Smooth muscle cell (in vitro differentiated cells): ENCODE measurements at regions not wholly inside any gene's neighbourhood (a gene's known extent, or its start where the extent isn't known, plus 50 kb on each side); places are given as distances from the start of the nearest gene placed in this dataset.
"Not testable (repeated sequence)": the region's sequence is repeated elsewhere in the genome, so short reads cannot be mapped to it uniquely, and the experiment has no call there.

Experiments used
- DNase-seq: peaks from one replicate; lab custom pipeline; 2025; ENCODE audit not compliant: unreplicated experiment; lab: John Stamatoyannopoulos, UW
- H2AFZ ChIP-seq: fragments of 200-600 bp; sonication (generic); 2 replicates; pipeline ENCODE4 v1.6.0; 2016; ENCODE audit warnings: antibody characterized with exemption, low read depth, mild to moderate bottlenecking
- H3F3A ChIP-seq: fragments of 200-600 bp; sonication (generic); 2 replicates; pipeline ENCODE4 v1.6.0; 2017; ENCODE audit warnings: antibody characterized with exemption, low read depth
- H3K27ac ChIP-seq: fragments of 200-600 bp; sonication (generic); 2 replicates; pipeline ENCODE4 v1.5.1; 2016; ENCODE audit warnings: low read depth, mild to moderate bottlenecking
- H3K27me3 ChIP-seq: fragments of 200-600 bp; sonication (generic); 2 replicates; pipeline ENCODE4 v1.6.1; 2016; ENCODE audit warnings: low read depth, mild to moderate bottlenecking
- H3K36me3 ChIP-seq: fragments of 200-600 bp; sonication (generic); 2 replicates; pipeline ENCODE4 v1.5.1; 2016; ENCODE audit warnings: low read depth
- H3K4me1 ChIP-seq: fragments of 200-600 bp; sonication (generic); 2 replicates; pipeline ENCODE4 v1.5.1; 2016; ENCODE audit warnings: low read depth
- H3K4me2 ChIP-seq: fragments of 200-600 bp; sonication (generic); 2 replicates; pipeline ENCODE4 v1.6.0; 2016; ENCODE audit warnings: mild to moderate bottlenecking
- H3K4me3 ChIP-seq: fragments of 200-600 bp; sonication (generic); 2 replicates; pipeline ENCODE4 v1.5.1; 2016; ENCODE audit warnings: mild to moderate bottlenecking
- H3K79me2 ChIP-seq: fragments of 200-600 bp; sonication (generic); 2 replicates; pipeline ENCODE4 v1.6.0; 2016; ENCODE audit warnings: low read depth, mild to moderate bottlenecking
- H3K9ac ChIP-seq: fragments of 200-600 bp; sonication (generic); 2 replicates; pipeline ENCODE4 v1.6.0; 2016; ENCODE audit warnings: low read depth
- H3K9me3 ChIP-seq: fragments of 200-600 bp; sonication (generic); replicated peaks from 2 replicates; pipeline ENCODE4 v1.5.1; 2016; ENCODE audit warnings: low read depth
- H4K20me1 ChIP-seq: fragments of 200-600 bp; sonication (generic); 2 replicates; pipeline ENCODE4 v1.6.0; 2016; ENCODE audit warnings: low read depth
- WGBS: methylation state at CpG from one replicate; pipeline ENCODE4 v1.1.7; 2016; ENCODE audit warnings: low lambda C conversion rate; 5-methylcytosine and 5-hydroxymethylcytosine counted together
- TF ChIP-seq, protein P1 (sequence below): fragments of 200-600 bp; sonication (generic); IDR thresholded peaks from 2 replicates; pipeline ENCODE4 v1.5.1; 2017; ENCODE audit warnings: borderline replicate concordance, mild to moderate bottlenecking, antibody characterized with exemption; ENCODE audit not compliant: insufficient read depth, poor library complexity, severe bottlenecking

DNA sequence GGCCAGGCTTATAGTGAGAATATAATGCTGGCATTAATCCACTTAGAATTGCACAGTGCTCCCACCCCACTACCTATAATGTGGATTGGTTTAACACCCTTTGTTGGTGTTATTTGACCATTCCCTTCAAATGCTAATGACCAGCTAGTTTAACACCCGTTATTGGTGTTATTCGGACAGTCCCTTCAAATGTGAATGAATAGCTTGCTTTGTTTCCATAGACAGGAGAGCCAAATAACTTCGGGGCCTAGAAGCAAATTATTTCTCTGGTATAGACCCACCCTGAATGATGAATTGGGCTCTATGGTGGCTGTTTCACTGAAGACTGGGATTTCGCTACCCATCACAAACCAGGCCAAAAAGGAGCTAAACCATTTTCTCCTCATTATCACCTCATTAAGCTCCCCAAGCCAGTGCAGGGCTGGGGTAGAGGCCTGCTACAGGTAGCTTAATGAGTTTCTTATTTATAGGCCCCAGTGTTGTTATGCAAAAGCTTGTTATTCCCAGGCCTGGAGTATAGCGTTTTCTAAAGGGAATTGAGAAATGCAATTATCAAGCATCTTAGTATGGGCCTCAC lies 494.1 kb upstream of the DPH6 start:
- Histone ChIP-seq H3K9ac (no peak overlapping the region), H3K36me3 (no peaks in the 10 kb centered on the region), H3K4me3 (no peak overlapping the region), H3K4me1 (no peaks in the 10 kb centered on the region), H3K27ac (no peak overlapping the region), H3K9me3 (no peaks in the 10 kb centered on the region), H3F3A (no peaks in the 10 kb centered on the region), H3K27me3 (no peaks in the 10 kb centered on the region), H3K4me2 (no peak overlapping the region), H3K79me2 (no peaks in the 10 kb centered on the region), H4K20me1 (no peaks in the 10 kb centered on the region), H2AFZ (no peak overlapping the region)
- TF ChIP-seq, protein P1, sequence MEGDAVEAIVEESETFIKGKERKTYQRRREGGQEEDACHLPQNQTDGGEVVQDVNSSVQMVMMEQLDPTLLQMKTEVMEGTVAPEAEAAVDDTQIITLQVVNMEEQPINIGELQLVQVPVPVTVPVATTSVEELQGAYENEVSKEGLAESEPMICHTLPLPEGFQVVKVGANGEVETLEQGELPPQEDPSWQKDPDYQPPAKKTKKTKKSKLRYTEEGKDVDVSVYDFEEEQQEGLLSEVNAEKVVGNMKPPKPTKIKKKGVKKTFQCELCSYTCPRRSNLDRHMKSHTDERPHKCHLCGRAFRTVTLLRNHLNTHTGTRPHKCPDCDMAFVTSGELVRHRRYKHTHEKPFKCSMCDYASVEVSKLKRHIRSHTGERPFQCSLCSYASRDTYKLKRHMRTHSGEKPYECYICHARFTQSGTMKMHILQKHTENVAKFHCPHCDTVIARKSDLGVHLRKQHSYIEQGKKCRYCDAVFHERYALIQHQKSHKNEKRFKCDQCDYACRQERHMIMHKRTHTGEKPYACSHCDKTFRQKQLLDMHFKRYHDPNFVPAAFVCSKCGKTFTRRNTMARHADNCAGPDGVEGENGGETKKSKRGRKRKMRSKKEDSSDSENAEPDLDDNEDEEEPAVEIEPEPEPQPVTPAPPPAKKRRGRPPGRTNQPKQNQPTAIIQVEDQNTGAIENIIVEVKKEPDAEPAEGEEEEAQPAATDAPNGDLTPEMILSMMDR: no peak
- 72% methylated on average over 5 of the region's 5 CpGs for WGBS
- no peak for DNase-seq

DNA sequence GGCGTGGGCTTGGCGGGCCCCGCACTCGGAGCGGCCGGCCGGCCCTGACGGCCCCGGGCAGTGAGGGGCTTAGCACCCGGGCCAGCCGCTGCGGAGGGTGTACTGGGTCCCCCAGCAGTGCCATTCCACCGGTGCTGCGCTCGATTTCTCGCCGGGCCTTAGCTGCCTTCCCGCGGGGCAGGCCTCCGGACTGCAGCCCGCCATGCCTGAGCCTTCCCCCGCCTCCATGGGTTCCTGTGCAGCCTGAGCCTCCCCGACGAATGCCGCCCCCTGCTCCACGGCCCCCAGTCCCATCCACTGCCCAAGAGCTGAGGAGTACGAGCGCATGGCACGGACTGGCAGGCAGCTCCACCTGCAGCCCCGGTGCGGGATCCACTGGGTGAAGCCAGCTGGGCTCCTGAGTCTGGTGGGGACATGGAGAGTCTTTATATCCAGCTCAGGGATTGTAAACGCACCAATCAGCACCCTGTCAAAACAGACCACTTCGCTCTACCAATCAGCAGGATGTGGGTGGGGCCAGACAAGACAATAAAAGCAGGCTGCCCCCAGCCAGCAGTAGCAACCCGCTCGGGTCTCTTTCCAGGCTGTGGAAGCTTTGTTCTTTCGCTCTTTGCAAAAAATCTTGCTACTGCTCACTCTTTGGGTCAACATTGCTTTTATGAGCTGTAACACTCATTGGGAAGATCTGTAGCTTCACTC lies 501.2 kb upstream of the DPH6 start:
- not testable (repeated sequence) for H3K9me3 ChIP-seq, H3K27ac ChIP-seq, H3K36me3 ChIP-seq, H3K4me3 ChIP-seq, H3K4me2 ChIP-seq, H3K27me3 ChIP-seq, DNase-seq, H3F3A ChIP-seq, H3K79me2 ChIP-seq, H4K20me1 ChIP-seq, H3K4me1 ChIP-seq, H3K9ac ChIP-seq
- peak overlapping the region; percentile 60 for H2AFZ ChIP-seq
- WGBS: 98% methylated on average over 36 of the region's 36 CpGs

DNA sequence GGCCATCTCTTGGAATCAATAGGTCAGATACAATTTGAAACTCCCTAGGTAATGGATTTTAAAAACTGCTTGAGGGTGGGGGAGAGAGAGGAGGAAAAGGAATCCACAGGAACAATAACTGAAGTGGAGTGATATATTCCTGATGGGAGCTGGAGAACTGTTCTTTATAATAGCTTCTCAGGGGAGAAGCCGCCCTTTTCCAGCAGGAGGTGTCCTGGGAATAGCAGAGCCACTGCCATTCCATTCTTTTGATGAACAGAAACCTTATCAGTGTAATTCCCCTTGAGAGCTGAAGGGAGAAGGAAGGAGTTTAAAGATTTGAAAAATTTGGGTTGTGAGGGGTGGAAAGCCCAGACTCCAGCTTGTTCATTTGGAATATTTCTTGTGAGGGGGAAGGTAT lies 504.9 kb upstream of the DPH6 start:
- H3K9ac ChIP-seq: no peak overlapping the region
- H2AFZ ChIP-seq: no peak overlapping the region
- H3F3A ChIP-seq: no peaks in the 10 kb centered on the region
- TF ChIP-seq, protein P1: no peak
- H4K20me1 ChIP-seq: no peaks in the 10 kb centered on the region
- 75% methylated on average over 1 of the region's 1 CpG for WGBS
- no peaks in the 10 kb centered on the region for H3K9me3 ChIP-seq
- H3K79me2 ChIP-seq: no peaks in the 10 kb centered on the region
- no peak for DNase-seq
- H3K27ac ChIP-seq: no peak overlapping the region
- H3K4me2 ChIP-seq: no peak overlapping the region
- H3K36me3 ChIP-seq: no peaks in the 10 kb centered on the region
- no peak overlapping the region for H3K4me3 ChIP-seq
- no peaks in the 10 kb centered on the region for H3K27me3 ChIP-seq
- H3K4me1 ChIP-seq: peaks cover 5% of the 10 kb centered on the region

DNA sequence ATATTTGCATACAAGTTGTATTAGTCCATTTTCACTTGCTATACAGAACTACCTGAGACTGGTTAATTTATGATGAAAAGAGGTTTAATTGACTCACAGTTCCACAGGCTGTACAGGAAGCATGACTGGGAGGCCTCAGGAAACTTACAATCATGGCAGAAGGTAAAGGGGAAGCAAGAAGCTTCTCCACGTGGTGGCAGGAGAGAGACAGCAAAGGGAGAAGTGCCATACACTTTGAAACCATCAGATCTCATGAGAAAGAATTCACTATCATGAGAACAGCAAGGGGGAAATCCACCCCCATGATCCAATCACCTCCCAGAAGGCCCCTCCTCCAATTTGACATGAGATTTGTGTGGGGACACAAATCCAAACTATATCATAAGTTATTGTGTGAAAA lies 506.7 kb upstream of the DPH6 start:
- not testable (repeated sequence) for H3K27ac ChIP-seq, H4K20me1 ChIP-seq, H3K4me3 ChIP-seq, H3K4me2 ChIP-seq, H3K9me3 ChIP-seq, DNase-seq, H3K9ac ChIP-seq, H3K27me3 ChIP-seq, H2AFZ ChIP-seq, H3K79me2 ChIP-seq, H3K4me1 ChIP-seq, H3K36me3 ChIP-seq, H3F3A ChIP-seq
- 13% methylated on average over 1 of the region's 1 CpG for WGBS
